HG03342 (cell line): ENCODE measurements at regions not wholly inside any gene's neighbourhood (a gene's known extent, or its start where the extent isn't known, plus 50 kb on each side); places are given as distances from the start of the nearest gene placed in this dataset.

Experiments used
- ATAC-seq: cut with Tn5 transposase; IDR thresholded peaks from one replicate; pipeline ENCODE4 v1.9.1; 2021; ENCODE audit warnings: mild to moderate bottlenecking, moderate library complexity; ENCODE audit not compliant: unreplicated experiment

GRCh38 chr11:95494856-95495255 is 263.9 kb upstream of the SESN3 start:
- ATAC-seq, result no peak

- no peak for ATAC-seq
Observed at GRCh38 chr11:95494167-95494566, 263.2 kb upstream of the SESN3 start.

GRCh38 chr11:95490625-95491024 is 259.6 kb upstream of the SESN3 start:
- no peak for ATAC-seq

- ATAC-seq, result no peak
Observed at GRCh38 chr11:95487938-95488337, 256.9 kb upstream of the SESN3 start.

GRCh38 chr11:95487391-95487790 is 256.4 kb upstream of the SESN3 start:
- peak; percentile 100 for ATAC-seq

- ATAC-seq, result peak; percentile 3
Observed at GRCh38 chr11:95486979-95487378, 256.0 kb upstream of the SESN3 start.

GRCh38 chr11:95486466-95486865 is 255.5 kb upstream of the SESN3 start:
- ATAC-seq, result no peak

GRCh38 chr11:95485115-95485900 is 254.3 kb upstream of the SESN3 start:
- no peak for ATAC-seq

GRCh38 chr11:95483339-95483738 is 252.3 kb upstream of the SESN3 start:
- ATAC-seq, result no peak

GRCh38 chr11:95478003-95478402 is 247.0 kb upstream of the SESN3 start:
- no peak for ATAC-seq

- ATAC-seq, result no peak
Observed at GRCh38 chr11:95469258-95469657, 238.3 kb upstream of the SESN3 start.

- no peak for ATAC-seq
Observed at GRCh38 chr11:95466416-95466815, 235.4 kb upstream of the SESN3 start.

GRCh38 chr11:95465887-95466286 is 234.9 kb upstream of the SESN3 start:
- ATAC-seq, result no peak

GRCh38 chr11:95461858-95462257 is 230.9 kb upstream of the SESN3 start:
- no peak for ATAC-seq

GRCh38 chr11:95461348-95461747 is 230.3 kb upstream of the SESN3 start:
- ATAC-seq, result no peak

- ATAC-seq, result no peak
Observed at GRCh38 chr11:95459291-95460042, 228.5 kb upstream of the SESN3 start.

- ATAC-seq, result no peak
Observed at GRCh38 chr11:95456714-95457491, 225.9 kb upstream of the SESN3 start.

GRCh38 chr11:95455228-95455970 is 224.4 kb upstream of the SESN3 start:
- peak; percentile 58 for ATAC-seq

- no peak for ATAC-seq
Observed at GRCh38 chr11:95453616-95454171, 222.7 kb upstream of the SESN3 start.

GRCh38 chr11:95451682-95452081 is 220.7 kb upstream of the SESN3 start:
- no peak for ATAC-seq
